Natural killer cell (primary cell): ENCODE measurements at regions not wholly inside any gene's neighbourhood (a gene's known extent, or its start where the extent isn't known, plus 50 kb on each side); places are given as distances from the start of the nearest gene placed in this dataset.

Source experiments
- ATAC-seq, 3 donors: fragments of 150-1000 bp in 2 of 3; fragments of 200-7000 bp in 1 of 3; cut with Tn5 transposase; 1 replicate in 1 of 3; 2 replicates in 2 of 3; pipeline ENCODE4 v1.10.0; 2021; ENCODE audit warnings: mild to moderate bottlenecking in 2 of 3, moderate library complexity in 2 of 3
- DNase-seq, 2 donors: peaks; one replicate each; pipeline versions ENCODE4 v3.0.0 to v3.0.0-alpha.2; 2013 to 2021; ENCODE audit warnings: mixed read lengths in 1 of 2
- H3K27ac ChIP-seq: one replicate; pipeline ENCODE4 v1.5.1; 2013; ENCODE audit warnings: mild to moderate bottlenecking, low read length
- H3K27me3 ChIP-seq: one replicate; pipeline ENCODE4 v1.6.1; 2013; ENCODE audit warnings: low read length; ENCODE audit not compliant: control insufficient read depth, insufficient read depth
- H3K36me3 ChIP-seq: one replicate; pipeline ENCODE4 v1.6.1; 2013; ENCODE audit warnings: low read length; ENCODE audit not compliant: control insufficient read depth, insufficient read depth
- H3K4me1 ChIP-seq: one replicate; pipeline ENCODE4 v1.6.1; 2013; ENCODE audit warnings: low read length; ENCODE audit not compliant: control insufficient read depth, insufficient read depth
- H3K4me3 ChIP-seq: one replicate; pipeline ENCODE4 v1.5.1; 2013; ENCODE audit warnings: low read length
- H3K9me3 ChIP-seq: one replicate; pipeline ENCODE4 v1.6.1; 2013; ENCODE audit warnings: low read length; ENCODE audit not compliant: control insufficient read depth, insufficient read depth
- H3K27ac Mint-ChIP-seq, 2 donors: one replicate each; pipeline ENCODE4 v1.8.0; 2022; ENCODE audit warnings: mild to moderate bottlenecking in 2 of 2, mixed read lengths in 2 of 2, moderate library complexity in 1 of 2
- H3K27me3 Mint-ChIP-seq, 2 donors: one replicate each; pipeline ENCODE4 v1.8.0; 2022; ENCODE audit warnings: low read depth in 2 of 2, mixed read lengths in 2 of 2
- H3K36me3 Mint-ChIP-seq: one replicate; pipeline ENCODE4 v1.8.0; 2022; ENCODE audit warnings: mixed read lengths
- H3K4me1 Mint-ChIP-seq, 2 donors: one replicate each; pipeline ENCODE4 v1.8.0; 2022; ENCODE audit warnings: mixed read lengths in 2 of 2
- H3K4me3 Mint-ChIP-seq: one replicate; pipeline ENCODE4 v1.8.0; 2022; ENCODE audit warnings: mild to moderate bottlenecking, moderate library complexity, mixed read lengths
- H3K9me3 Mint-ChIP-seq, 2 donors: one replicate each; pipeline ENCODE4 v1.8.0; 2022; ENCODE audit warnings: mixed read lengths in 2 of 2
- CTCF ChIP-seq: fragments of 200-600 bp; IDR thresholded peaks from one replicate; pipeline ENCODE4 v1.8.0; 2022; ENCODE audit warnings: antibody characterized with exemption
- WGBS: methylation state at CpG from one replicate; pipeline ENCODE4 v1.1.7; 2013; ENCODE audit warnings: missing lambda C conversion rate; ENCODE audit not compliant: insufficient coverage; 5-methylcytosine and 5-hydroxymethylcytosine counted together
- intact Hi-C: fragments of 100-400 bp; cut with micrococcal nuclease; formaldehyde crosslinking; loops from one replicate; pipeline ENCODE4 v1.14.2; 2022

GRCh38 chr14:65167072-65167645, 64.8 kb upstream of the MAX start:
- Histone ChIP-seq H3K9me3 (no peaks in the 10 kb centered on the region), H3K27me3 (no peaks in the 10 kb centered on the region), H3K4me1 (peaks cover 9% of the 10 kb centered on the region), H3K36me3 (no peaks in the 10 kb centered on the region), H3K4me3 (no peak overlapping the region), H3K27ac (no peak overlapping the region)
- no peaks in the 10 kb centered on the region for H3K9me3 Mint-ChIP-seq
- no peak overlapping the region for H3K4me3 Mint-ChIP-seq
- peaks cover 4 to 11% of the 10 kb centered on the region in 2 donors for H3K4me1 Mint-ChIP-seq
- intact Hi-C loops: loop anchor here (10.0 kb wide), 1 partner anchor 658 kb away; no protein-coding TSS in a partner anchor
- H3K27ac Mint-ChIP-seq: no peak overlapping the region
- ATAC-seq (peak in 2 of 3 donors; percentile 46 to 58), DNase-seq (peak in 1 of 2 donors; percentile 41)
- WGBS: 96% methylated on average over 3 of the region's 3 CpGs
- H3K36me3 Mint-ChIP-seq: no peaks in the 10 kb centered on the region
- TF ChIP-seq CTCF: no peak
- H3K27me3 Mint-ChIP-seq: peaks cover 16 to 28% of the 10 kb centered on the region in 2 donors

- intact Hi-C loops: loop anchor here (10.0 kb wide), 1 partner anchor 656 kb away; no protein-coding TSS in a partner anchor
- Histone ChIP-seq H3K9me3 (no peaks in the 10 kb centered on the region), H3K27ac (no peak overlapping the region), H3K4me1 (peaks cover 9% of the 10 kb centered on the region), H3K27me3 (no peaks in the 10 kb centered on the region), H3K4me3 (no peak overlapping the region), H3K36me3 (no peaks in the 10 kb centered on the region)
- Mint-ChIP-seq H3K9me3 (no peaks in the 10 kb centered on the region), H3K4me3 (no peak overlapping the region), H3K27ac (no peak overlapping the region), H3K36me3 (no peaks in the 10 kb centered on the region), H3K4me1 (peaks cover 4 to 11% of the 10 kb centered on the region in 2 donors), H3K27me3 (peaks cover 25 to 32% of the 10 kb centered on the region in 2 donors)
- ATAC-seq (no peak), DNase-seq (peak in 1 of 2 donors; percentile 16)
- WGBS: 79% methylated on average over 3 of the region's 3 CpGs
- TF ChIP-seq CTCF: no peak
Measured at GRCh38 chr14:65168840-65169239, 66.5 kb upstream of the MAX start.

- Mint-ChIP-seq H3K4me1 (peaks cover 4 to 11% of the 10 kb centered on the region in 2 donors), H3K27ac (no peak overlapping the region), H3K9me3 (no peaks in the 10 kb centered on the region), H3K36me3 (no peaks in the 10 kb centered on the region), H3K27me3 (peaks cover 28 to 32% of the 10 kb centered on the region in 2 donors), H3K4me3 (no peak overlapping the region)
- Histone ChIP-seq H3K4me1 (peaks cover 9% of the 10 kb centered on the region), H3K27ac (no peak overlapping the region), H3K36me3 (no peaks in the 10 kb centered on the region), H3K4me3 (no peak overlapping the region), H3K27me3 (no peaks in the 10 kb centered on the region), H3K9me3 (no peaks in the 10 kb centered on the region)
- WGBS: 86% methylated on average over 1 of the region's 1 CpG
- ATAC-seq: no peak
- intact Hi-C loops: loop anchor here (10.0 kb wide), 1 partner anchor 655 kb away; no protein-coding TSS in a partner anchor
- no peak for TF ChIP-seq CTCF
- no peak for DNase-seq
Measured at GRCh38 chr14:65169351-65169750, 67.0 kb upstream of the MAX start.

- Mint-ChIP-seq H3K4me1 (peaks cover 4 to 11% of the 10 kb centered on the region in 2 donors), H3K27ac (no peak overlapping the region), H3K4me3 (no peak overlapping the region), H3K9me3 (no peaks in the 10 kb centered on the region), H3K36me3 (no peaks in the 10 kb centered on the region), H3K27me3 (peaks cover 28 to 32% of the 10 kb centered on the region in 2 donors)
- TF ChIP-seq CTCF: no peak
- Histone ChIP-seq H3K27ac (no peak overlapping the region), H3K4me1 (peaks cover 9% of the 10 kb centered on the region), H3K4me3 (peak overlapping the region; percentile 30), H3K27me3 (no peaks in the 10 kb centered on the region), H3K9me3 (no peaks in the 10 kb centered on the region), H3K36me3 (no peaks in the 10 kb centered on the region)
- ATAC-seq (no peak), DNase-seq (no peak)
- WGBS: 65% methylated on average over 7 of the region's 7 CpGs
- intact Hi-C loops: no loop called here
Measured at GRCh38 chr14:65170318-65170717, 68.0 kb upstream of the MAX start.
